ENCODE measurements at regions not wholly inside any gene's neighbourhood (a gene's known extent, or its start where the extent isn't known, plus 50 kb on each side); places are given as distances from the start of the nearest gene placed in this dataset.
A peak's percentile ranks its signal among the peaks of the same experiment; 100 is the strongest.

DNA sequence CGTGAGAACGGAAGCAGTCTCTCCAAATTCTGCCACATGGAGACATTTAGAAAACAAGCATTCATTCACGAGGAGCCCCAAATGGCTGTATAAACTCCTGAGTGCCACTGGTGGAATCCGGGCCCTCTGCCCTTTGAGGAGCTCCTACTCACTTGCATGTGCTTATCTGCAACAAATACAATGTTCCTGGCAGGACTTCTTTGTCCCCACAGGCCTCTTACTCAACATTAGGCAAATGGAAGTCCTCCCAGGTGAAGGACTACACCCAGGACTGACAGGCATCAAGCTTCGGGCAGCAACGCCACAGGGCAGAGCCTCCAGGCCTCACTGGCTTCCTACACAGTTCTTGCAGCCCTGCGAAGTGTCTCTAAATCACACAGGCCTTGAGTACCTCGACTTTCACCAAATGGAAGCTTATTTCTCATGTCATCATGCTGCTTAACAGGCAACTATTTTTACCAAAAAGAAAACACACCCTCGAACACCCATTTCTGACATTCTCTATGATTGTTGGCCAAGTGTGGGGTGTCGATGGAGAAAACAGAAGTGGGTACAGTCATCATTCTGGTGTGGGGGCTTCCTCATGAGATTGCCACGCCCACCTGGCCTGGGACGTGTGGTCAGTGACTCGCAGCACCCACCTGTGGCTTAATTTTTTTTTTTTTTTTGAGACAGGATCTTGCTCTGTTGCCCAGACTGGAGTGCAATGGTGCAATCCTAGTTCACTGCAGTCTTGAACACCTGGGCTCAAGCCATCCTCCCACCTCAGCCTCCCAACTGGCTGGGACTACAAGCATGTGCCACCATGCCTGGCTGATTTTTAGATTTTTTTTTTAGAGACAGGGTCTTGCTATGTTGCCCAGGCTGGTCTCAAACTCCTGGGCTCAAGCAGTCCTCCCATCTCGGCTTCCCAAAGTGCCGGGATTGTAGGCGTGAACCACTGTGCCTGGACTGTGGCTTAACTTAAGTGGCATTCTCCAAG, 186.8 kb upstream of the GLI2 start:
- no peak for DNase-seq (ENCODE audit: low spot score)

DNA sequence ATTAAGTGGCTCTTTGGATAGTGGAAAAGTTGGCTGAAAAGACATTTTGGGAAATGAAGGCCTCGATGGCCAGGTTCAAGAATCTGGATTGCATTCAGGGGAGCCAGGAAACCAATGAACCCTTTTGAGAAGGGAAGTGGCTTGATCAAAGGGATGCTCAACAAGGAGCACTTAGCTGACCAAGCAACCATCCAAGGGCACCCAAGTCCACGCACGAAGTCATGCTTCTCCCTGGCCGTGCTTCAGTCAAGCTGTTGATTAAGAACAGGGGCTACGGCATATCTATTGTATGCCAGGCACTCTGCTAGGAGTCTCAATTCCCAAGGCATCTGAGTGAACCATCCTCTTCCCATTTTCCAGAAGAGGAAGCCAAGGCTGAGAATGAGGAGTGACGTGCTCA, 185.8 kb upstream of the GLI2 start:
- no peak for DNase-seq (ENCODE audit: low spot score)

DNA sequence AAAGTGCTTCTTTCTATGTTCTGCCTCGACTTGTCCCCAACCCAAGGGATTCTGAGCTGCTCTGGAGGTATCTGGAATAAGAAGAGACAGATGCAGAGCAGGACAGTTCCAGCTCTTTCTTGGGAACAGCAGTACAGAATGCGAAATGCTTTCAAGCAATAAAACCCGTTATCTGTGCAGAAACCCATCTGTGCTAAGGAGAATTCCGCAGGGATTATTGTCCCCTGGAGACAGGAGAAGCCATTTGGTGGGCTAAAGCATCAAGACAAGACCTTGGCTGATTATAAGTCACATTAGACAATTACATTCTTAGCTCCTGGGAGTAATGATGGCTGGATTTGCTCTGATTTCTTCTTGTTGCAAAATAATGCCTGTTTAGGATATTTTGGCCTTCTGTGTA, 185.4 kb upstream of the GLI2 start:
- no peak for DNase-seq (ENCODE audit: low spot score)

DNA sequence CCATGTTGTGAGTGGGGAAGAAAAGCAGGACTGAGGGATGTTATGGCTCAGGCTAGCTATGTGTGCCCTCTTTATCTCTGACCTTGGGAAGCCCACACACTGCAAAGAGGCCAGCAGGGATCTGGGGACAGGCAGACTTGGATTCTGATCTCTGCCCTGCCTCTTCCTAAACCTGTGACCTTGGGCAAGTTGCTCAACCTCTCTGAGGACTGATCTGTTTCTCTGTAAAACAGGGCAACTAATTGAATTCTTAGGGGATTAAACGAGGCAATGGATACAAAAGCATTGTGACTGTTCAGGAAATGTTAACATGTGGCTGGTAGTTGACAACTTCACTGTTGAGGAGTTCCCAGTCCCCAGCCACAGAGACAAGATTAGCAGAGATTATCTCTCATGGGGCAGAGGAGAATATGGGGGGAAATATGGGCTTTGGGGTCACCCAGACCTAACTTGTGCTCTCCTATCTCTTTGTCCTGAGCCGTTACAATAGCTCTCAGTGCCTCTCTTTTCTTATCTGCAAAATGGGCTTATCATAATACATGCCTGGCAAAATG, 184.7 kb upstream of the GLI2 start:
- DNase-seq (ENCODE audit: low spot score), result no peak

DNA sequence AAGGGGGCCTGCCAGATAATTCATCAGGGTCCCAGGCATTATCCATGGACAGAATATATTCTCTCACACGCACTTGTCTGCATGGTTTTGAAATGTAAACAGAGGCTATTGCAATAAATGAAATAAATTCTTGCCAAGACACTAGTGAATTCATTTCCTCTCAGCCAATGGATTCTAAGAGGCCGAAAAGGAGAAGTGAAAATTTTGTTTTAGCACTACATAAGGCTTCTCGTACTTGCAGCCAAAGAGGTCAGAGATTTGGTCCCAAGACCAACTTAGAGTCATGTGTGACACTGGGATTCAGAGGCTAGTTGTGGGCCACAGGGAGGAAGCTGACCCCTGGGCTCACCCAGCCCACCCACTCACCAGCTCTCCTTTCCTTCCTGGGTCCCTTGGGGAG, 184.1 kb upstream of the GLI2 start:
- DNase-seq (ENCODE audit: low spot score), result no peak

DNA sequence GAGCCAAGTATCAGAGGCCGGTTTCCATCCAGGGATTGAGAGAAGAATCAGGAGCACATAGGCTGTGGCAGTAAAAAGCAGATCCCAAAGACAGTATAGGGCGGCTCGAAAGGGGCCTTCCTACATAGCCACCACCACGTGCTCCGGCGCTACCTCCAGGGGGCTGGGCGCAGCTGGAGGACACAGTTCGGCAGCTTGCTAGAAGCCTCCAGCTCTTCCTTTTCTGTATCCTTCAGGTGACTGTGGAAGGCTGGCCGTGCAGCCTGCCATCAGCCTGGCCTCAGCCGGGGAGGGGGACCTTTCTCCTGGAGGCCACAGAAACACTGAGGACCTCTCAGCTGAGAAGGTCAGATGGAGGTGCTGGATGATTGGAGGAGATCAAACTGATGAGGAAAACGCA, 183.6 kb upstream of the GLI2 start:
- no peak for DNase-seq (ENCODE audit: low spot score)

DNA sequence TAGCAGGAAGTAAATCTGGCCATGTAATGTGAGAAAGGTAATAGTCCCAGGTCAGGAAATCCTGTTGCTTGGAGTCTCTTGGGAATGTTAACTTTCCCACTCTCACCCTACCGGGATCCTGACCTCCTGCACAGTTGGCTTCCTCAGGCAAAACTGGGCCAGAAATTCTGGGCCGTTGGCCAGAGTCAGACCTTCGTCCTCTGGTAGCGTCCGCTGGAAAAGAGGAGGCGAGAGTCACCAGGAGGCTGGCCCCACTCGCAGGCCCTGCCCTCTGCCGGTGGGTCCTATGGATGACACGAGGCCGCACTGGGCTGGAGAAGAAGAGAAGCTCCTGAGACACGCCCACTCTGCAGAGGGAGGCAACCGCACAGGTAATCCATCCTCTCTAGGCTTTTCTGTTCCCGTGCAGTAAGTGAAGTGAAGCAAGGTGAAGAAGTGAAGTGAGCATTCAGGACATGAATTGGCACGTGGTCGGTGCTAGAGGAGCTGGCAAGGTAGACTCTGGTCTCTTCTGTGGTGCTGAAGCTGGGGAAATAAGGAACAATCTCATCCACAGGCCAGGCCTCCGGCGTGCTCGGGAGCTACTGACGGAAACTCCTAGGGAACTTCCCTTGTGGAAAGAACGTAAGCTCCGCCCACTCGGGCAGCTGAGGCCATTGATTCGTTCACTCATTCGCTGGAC, 182.7 kb upstream of the GLI2 start:
- peak; percentile 74 for DNase-seq (ENCODE audit: low spot score)

DNA sequence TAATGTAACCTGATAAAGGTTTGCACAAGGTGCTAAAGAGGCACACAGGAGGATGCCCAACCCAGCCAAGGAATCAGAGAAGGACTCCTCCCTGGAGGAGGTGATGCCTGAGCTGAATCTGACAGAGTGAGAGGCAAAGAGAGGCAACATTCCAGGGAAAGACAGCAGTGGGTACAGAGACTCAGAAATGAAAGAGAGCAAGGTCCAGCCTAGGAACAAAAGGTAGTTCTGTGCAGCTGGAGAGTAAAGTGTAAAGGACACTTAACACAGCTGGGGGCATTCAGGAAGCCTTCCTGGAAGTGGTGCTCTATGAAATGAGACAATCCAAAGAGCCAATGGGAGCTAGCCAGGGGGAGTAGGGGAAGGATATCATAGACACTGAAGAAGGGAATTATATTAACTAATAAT, 181.0 kb upstream of the GLI2 start:
- no peak for DNase-seq (ENCODE audit: low spot score)

DNA sequence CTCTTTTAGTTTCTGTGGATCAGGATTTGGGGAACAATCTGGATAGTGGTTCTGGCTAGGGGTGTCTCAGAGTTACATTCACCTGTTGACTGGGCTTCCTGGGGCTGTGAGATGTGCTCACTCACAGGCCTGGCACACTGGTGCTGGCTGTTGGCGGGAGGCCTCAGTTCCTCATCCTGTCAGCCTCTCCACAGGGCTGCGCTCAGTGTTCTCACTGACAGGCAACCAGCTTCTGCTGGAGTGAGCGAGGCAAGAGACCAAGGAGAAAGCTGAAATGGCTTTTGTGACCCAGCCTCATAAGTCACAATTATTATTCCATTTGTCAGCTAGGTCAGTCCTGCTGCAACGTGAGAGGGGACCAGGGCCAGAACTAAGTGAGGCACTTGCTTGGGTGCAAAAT, 180.6 kb upstream of the GLI2 start:
- DNase-seq (ENCODE audit: low spot score), result no peak

DNA sequence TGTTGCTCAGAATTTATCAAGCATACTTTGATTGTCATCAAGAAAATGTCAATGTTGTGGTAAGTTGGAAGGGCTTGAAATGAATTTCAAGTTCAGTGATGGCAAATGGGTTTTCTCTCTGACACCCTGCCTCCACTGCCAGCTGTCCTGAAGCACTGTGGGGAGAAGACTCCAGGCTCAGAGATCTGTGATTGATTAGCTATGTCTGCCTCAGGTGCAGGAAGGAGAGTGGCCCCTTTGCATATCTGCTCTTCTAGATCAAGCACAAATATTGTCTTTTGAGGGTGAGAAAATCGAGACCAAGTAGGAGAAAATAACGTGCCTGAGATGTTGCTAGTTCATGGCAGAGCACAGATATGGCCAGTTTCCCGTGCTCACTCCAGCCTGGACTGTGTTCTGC, 178.8 kb upstream of the GLI2 start:
- DNase-seq (ENCODE audit: low spot score), result no peak

DNA sequence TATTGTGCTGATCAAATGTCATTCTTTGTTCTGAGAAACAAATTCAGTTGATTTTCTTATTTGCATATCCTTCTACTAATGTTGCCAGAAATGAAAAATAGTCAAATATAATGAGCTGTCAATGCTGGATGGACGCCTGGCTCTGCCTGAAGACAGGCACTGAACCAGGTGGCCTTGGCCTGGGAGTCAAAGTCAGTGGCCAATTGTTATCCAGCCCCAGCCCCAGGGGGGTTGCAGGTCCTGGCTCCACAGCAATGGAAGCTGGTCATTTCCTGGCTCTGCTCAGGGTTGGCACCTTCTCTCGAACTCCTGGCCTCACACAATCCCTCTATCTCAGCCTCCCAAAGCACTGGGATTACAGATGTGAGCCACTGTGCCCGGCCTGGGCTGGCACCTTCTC, 176.8 kb upstream of the GLI2 start:
- no peak for DNase-seq (ENCODE audit: low spot score)

DNA sequence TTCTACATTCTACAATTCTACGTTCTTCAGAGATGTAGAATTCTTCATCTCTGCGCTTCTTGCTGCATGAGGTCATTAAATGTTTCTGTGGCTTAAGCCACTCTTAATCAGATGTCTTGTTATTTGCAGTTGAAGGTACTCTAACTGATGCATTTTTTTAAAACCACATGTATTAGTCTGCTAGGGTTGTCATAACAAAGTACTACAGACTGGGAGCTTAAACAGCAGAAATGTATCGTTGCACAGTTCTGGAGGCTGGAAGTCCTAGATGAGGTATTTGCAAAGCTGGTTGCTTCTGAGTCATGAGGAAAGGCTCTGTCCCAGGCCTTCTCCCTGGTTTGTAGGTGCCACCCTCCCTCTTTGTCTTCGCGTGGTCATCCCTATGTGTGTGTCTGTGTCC, 176.3 kb upstream of the GLI2 start:
- DNase-seq (ENCODE audit: low spot score), result peak; percentile 87

DNA sequence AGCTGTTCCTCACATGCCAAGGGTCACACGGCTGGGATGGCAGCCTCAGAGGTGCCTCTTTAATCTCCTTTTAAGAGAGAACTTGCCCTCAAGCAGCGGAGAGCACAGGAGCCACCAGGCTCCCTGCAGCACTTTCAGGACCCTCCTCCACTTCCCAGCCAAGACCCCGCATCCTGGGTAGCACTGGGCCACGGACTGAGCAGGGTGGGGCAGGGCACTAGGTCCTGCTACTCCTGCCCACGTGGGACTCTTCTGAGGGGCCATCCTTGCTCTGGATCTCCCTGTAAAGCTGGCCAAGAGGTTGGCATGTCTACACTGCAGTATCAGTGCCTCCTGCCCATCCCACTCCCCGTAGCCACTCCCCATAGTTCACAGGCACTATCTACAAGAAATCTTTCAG, 175.3 kb upstream of the GLI2 start:
- DNase-seq (ENCODE audit: low spot score), result no peak

DNA sequence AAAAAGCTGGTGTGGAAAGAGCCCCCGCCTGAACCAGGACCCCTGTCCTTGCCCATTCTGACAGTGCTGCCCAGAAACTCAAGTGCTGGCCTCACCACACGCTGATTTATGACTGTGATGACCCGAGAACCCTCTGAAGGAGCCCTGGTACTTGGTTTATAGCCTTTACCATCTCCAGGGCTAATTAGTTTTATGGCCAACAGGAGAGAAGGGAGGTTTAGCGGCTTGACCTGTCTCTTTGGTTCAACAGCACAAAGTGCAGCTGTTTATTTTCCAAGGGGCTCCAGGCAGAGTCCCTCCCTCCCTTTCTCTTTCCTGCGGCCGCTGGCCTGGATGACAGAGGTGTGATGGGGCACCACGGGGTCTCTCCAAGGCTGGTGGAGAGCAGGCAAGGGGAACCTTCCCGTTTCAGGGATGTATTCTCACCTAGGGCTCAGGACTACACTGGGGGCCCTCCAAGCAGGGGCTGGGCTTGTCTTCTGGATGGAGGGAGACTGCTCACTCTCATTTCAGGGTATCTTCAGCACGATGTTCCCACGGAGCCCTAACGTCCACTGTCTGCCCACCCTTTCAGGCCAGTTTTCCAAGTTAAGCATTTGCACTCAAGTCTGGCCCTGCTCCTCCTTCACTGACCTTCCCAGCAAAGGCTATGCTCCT, 174.2 kb upstream of the GLI2 start:
- no peak for DNase-seq (ENCODE audit: low spot score)

DNA sequence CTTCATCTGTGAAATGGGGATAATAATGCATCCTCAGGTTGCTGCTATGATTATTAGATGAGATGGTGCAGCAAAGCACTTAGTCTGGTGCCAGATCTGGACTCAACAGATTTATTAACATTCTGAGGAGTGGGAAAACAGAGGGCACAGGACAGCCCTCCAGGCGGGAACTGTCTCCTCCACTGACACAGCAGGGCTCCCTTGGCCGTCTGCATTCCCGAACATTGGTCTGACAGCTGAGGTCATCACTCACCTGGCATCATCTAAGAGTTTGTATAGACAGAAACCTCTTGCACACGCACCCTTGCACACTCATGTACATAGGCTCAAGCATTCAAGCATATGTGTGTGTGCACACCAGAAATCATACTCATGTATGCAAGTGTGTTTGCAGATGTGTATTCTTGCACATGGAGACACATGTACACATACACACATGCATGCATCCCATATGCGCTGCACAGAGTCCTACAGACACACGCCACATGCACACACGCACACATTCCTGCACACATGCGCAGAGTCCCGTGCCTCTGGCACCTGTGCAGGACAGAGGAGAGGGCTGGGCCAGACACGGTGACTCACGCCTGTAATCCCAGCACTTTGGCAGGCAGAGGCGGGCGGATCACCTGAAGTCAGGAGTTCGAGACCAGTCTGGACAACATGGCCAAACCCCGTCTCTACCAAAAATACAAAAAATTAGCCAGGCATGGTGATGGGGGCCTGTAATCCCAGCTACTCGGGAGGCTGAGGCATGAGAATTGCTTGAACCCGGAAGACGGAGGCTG, 173.3 kb upstream of the GLI2 start:
- no peak for DNase-seq (ENCODE audit: low spot score)

DNA sequence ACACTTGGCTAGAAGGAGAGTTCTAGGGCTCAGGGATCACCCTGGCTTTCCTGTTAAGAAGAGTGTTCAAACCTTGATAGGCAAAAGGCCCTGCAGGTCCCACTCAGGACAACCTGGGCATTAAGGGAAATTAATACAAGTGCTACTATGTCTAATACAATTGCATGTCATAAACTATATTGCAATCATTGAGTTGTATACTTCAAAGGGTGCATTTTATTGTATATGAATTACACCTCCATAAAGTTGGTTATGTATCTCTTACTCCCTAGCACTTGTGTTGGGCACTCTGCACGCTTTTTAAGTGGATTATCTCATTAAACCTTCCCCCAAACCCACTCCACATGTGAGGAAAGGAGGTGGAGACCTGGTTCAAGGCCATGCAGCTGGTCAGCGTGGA, 172.1 kb upstream of the GLI2 start:
- DNase-seq (ENCODE audit: low spot score), result no peak

DNA sequence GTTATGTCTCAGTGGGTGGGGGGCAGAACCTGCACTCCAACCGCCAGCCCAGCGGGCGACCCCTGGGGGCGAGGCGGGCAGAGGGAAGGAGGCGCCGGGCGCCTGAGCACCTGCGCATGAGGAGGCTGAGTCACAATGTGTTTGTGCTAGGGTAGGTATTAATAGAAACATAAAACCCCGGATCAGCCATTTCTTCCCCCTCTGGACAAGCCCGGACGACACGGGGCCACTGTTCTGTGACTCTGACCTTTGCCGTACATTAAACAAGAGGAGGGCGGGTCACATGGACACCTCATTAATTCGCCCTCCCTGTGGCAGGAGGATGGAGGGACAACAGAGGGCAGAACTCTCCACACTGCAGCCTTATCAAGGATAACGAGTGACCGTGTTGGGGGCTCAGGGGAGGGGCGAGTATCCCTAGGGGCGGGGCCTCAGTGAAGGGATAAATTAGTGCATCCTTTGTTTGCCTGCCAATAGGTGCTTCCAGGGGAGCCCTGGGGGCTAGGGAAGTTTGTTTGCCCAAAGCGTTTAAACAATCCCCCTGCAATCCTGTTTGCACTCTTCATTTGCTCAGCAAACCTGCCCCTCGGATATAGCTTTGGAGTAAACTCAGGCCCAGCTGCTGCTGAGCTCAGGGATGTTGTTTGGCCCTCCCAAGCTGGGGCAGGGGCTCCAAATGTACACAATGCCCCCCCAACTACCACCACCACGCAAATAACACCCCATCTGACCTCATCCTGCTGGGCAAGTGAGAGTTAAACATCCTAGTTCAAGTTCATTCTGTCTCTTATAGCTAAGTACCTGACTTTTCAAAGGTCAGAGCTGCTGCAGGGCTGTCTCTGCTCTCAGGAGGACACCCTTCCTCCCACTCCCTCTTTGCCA, 171.2 kb upstream of the GLI2 start:
- no peak for DNase-seq (ENCODE audit: low spot score)

DNA sequence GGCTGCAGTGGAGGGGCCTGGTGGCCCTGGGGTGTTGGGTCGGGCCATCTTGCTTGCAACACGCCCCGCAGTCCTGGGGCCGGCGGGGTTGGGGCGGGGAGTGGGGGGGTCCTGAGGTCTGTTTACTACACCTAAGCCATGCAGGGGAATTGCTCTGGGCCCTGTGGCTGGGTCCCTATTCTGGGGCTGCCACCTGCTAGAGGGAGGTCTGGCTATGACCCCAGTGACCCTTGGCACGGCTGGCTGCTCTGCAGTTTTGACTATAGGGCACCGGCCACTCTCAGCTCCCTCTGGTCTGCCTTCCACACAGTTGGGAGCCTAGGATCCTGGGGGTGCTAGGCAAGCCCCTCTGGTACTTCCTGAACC, 170.6 kb upstream of the GLI2 start:
- no peak for DNase-seq (ENCODE audit: low spot score)

DNA sequence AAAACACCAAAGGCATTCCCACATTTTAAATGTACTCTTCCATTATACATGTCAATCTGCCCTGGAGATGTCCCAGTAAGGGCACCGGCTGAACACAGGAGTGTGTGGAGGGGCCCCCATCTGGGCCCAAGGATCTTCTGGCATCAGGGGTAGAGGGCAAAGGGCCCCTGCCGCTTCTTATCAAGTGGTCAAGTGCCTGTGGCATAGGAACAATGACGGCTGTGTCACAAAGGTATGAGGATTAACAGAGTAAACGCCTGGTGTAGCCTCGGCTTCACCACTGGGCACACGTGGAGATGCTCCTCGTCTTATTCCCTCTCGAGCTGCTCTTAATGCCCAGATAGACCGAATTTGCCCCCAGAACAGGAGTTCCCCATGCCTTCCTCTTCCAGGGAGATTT, 169.7 kb upstream of the GLI2 start:
- DNase-seq (ENCODE audit: low spot score), result no peak

DNA sequence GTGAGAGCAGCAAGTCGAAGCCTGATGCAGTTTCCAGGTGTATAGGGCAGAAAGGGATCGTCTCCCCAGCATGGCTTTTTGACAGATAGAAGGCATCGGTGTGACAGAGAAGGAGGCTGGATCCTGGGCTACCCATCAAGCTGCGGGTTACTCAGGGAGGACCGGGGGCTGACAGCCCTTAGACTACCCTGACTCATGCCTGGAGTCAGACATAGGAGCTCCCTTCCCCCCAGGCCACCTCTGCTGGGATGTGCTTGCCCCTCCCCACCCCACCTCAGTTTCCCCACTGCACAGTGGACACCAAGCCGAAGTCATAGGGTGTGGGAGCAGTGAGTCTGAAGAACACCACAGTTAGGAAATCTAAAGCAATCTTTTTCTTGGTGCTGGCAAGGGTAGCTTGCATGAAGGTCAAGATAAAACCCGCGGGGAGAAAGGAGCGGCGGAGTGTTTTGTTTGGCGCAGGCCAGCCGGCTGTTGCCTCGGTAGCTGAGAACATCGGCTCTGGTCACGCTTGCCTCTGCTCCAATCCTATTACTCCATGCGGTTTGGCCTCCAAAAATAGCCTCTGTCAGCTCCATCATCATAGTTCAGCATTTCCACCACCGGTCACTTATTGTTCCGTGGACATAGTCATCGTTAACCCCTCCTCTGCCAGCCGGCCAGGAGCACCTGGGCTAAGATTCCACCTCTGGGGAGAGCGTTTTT, 169.2 kb upstream of the GLI2 start:
- peak; percentile 99 for DNase-seq (ENCODE audit: low spot score)

All from hepatic stellate cell (primary cell).